ENCODE measurements at regions not wholly inside any gene's neighbourhood (a gene's known extent, or its start where the extent isn't known, plus 50 kb on each side); places are given as distances from the start of the nearest gene placed in this dataset.

- TF ChIP-seq, protein P1, sequence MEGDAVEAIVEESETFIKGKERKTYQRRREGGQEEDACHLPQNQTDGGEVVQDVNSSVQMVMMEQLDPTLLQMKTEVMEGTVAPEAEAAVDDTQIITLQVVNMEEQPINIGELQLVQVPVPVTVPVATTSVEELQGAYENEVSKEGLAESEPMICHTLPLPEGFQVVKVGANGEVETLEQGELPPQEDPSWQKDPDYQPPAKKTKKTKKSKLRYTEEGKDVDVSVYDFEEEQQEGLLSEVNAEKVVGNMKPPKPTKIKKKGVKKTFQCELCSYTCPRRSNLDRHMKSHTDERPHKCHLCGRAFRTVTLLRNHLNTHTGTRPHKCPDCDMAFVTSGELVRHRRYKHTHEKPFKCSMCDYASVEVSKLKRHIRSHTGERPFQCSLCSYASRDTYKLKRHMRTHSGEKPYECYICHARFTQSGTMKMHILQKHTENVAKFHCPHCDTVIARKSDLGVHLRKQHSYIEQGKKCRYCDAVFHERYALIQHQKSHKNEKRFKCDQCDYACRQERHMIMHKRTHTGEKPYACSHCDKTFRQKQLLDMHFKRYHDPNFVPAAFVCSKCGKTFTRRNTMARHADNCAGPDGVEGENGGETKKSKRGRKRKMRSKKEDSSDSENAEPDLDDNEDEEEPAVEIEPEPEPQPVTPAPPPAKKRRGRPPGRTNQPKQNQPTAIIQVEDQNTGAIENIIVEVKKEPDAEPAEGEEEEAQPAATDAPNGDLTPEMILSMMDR (conservative IDR thresholded peaks at IDR 0.05 in 1 of 2, IDR thresholded peaks at IDR 0.05 in 1 of 2; ENCODE audit: extremely low read depth in 1 of 2, insufficient read depth in 1 of 2, low read depth in 1 of 2, low read length in 2 of 2) = no peak
- TF ChIP-seq EZH2 (IDR thresholded peaks at IDR 0.05; ENCODE audit: borderline replicate concordance, low read length) = no peak
These were observed 274.4 kb downstream of the PLPP3 start for GRCh38 chr1:56304975-56305374.

Data from mammary epithelial cell (primary cell).